Peyer's patch (tissue), 4 donors: ENCODE measurements at regions not wholly inside any gene's neighbourhood (a gene's known extent, or its start where the extent isn't known, plus 50 kb on each side); places are given as distances from the start of the nearest gene placed in this dataset.

Experiments
- CTCF ChIP-seq, 6 experiments: fragments of 450-650 bp in 4 of 6; fragments of 200-600 bp in 2 of 6; sonication (generic) in 1 of 6; IDR thresholded peaks; one replicate each; pipeline ENCODE4 v1.5.1; 2017 to 2019; ENCODE audit warnings: antibody characterized with exemption in 6 of 6, mild to moderate bottlenecking in 3 of 6, moderate library complexity in 1 of 6
- POLR2A ChIP-seq, 2 donors: fragments of 450-650 bp; IDR thresholded peaks; one replicate each; pipeline ENCODE4 v1.5.1; 2017; ENCODE audit warnings: antibody characterized with exemption in 2 of 2, mild to moderate bottlenecking in 2 of 2, moderate library complexity in 2 of 2

DNA sequence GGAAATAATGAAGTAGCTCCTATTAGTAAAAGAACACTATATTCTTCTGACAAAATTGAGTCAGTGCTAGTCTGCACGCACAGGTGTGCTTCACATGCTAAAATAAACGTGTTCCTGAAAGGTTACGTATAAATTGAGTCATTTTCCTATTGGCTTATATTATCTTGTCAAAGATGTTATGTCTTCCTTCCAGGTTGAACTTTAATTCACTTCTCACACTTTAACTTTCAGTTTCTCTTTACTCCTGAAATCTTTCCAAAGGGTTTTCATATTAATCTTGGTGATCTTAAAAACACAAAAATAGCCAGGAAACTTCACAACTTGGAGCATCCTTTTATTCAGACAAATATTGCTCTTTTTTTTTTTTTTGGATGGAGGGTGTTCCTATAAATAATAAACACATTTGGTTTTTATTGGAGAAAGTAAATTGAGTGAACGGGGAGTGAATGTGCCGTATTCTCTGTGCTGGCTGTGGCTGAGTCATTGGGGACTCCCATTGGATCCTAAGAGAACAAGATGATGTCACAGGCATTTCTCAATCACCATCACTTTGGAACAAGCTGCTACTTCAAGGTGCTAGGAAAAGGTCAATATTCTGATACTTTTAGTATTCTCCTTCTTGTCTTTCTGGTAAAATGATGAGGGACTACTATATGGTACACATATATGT, 150.2 kb upstream of the SPATS2L start:
- TF ChIP-seq CTCF (IDR thresholded peaks at IDR 0.05), result no peak
- no peak for TF ChIP-seq POLR2A (IDR thresholded peaks at IDR 0.05)
